GM18858 (cell line): ENCODE measurements at regions not wholly inside any gene's neighbourhood (a gene's known extent, or its start where the extent isn't known, plus 50 kb on each side); places are given as distances from the start of the nearest gene placed in this dataset.

Experiments
- ATAC-seq: cut with Tn5 transposase; IDR thresholded peaks from one replicate; pipeline ENCODE4 v1.9.1; 2021; ENCODE audit not compliant: unreplicated experiment

GRCh38 chr1:118253053-118253915, 68.3 kb upstream of the SPAG17 start:
- ATAC-seq, result no peak

DNA sequence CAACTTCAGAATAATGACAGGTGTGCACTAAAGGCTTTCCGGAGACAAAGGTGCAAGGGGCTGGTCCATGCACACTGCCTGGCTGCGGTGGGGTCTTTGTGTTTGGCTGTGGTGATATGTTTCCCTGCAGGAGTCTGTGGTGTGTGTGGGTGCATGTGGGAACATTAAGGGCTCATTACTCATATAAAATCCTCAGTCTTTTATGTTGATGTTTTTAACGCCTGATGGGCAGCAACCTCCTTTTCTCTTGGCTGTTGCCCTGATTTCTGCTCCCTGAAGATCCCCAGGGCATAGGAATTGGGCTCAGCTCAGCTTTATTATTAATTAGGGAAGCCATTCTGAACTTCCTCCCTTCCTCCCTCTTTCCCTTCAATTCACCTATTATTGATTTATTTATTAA, 67.6 kb upstream of the SPAG17 start:
- no peak for ATAC-seq

DNA sequence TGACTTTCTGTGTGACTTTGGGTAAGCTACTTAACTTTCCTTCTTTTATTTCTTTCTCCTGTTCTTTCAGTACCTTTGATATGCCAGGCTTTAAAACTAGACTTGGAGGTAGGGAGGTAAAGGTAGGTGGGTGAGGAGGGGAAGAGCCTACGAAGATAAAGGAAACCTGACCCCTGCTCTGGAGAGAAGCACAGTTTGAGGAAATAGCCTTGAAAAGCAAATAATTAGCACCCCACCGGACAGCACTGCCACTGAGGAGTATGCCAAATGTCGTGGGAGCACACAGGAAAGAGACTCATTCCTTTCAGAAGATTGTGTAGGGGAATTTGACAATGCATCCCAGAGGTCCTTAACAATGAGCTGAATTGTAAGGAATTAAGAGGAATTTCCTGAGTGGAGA, 65.2 kb upstream of the SPAG17 start:
- ATAC-seq, result no peak

DNA sequence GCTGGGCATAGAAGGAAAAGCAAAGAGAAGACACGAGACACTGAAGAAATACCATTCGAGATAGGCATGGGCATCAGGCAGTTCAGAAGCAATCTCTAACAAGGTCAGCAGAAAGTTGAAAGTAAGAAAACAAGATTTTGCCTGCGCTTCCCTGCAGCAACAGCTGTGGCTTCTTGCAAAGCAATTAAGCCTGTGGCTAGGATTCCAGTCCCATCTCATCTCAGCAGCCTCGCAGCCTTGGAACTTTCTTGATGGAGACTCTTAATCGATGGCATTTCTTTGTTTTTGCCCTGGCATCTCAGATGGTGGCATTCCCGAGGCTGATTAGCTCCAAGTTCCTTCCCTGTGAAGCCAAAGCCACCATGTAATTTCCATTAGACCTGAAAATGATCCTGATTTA, 64.6 kb upstream of the SPAG17 start:
- ATAC-seq, result no peak

GRCh38 chr1:118247593-118247992, 62.6 kb upstream of the SPAG17 start:
- ATAC-seq, result no peak

DNA sequence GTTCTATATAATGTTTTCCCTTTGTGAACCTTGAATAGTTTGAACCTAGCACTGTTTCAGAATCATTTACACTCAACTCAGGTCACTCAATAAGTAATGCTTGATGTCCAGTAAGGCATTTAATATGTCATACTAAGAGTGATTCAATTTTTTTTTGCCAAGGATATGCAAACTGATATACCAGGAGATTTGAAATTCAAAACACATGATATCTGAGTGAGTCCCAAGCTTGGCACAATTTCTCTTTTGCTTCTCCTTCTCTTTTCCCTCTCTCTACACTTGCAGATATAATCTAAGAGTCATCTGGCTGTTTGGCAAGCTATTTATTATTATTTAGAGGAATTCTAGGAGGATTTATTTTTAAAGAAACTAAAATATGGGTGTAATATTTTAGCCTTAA, 61.6 kb upstream of the SPAG17 start:
- ATAC-seq, result no peak

DNA sequence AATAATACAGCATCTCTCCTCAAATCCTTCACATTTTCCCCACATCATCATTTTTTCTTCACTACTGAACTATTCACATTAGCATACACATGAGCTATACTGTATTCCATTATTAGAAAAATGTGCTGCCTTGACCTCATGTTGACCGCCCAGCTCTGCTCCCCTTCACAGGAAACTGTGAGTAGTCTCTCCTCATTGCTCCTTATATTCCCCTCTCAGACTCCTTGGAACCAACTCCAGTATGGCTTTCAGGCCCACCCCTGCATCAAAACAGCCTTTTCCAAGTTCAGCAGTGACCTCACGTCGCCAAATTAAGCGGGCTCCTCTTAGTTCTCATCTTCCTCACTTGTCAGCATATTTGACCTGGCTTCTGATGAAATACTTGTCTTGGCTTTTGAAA, 59.2 kb upstream of the SPAG17 start:
- ATAC-seq, result no peak

- ATAC-seq, result no peak
Observed at GRCh38 chr1:118243269-118243668, 58.2 kb upstream of the SPAG17 start.
